ENCODE measurements at regions not wholly inside any gene's neighbourhood (a gene's known extent, or its start where the extent isn't known, plus 50 kb on each side); places are given as distances from the start of the nearest gene placed in this dataset.

- Mint-ChIP-seq H3K4me3 (no peak overlapping the region), H3K4me1 (ENCODE audit: low read depth in 2 of 2) (no peaks in the 10 kb centered on the region), H3K27me3 (no peaks in the 10 kb centered on the region), H3K9me3 (peaks cover 15% of the 10 kb centered on the region), H3K27ac (no peak overlapping the region), H3K36me3 (no peaks in the 10 kb centered on the region)
- no peak for DNase-seq (ENCODE audit: low spot score)
- no peak for ATAC-seq
These were observed 560.7 kb downstream of the LRRIQ3 start for GRCh38 chr1:73637264-73637663.

DNA sequence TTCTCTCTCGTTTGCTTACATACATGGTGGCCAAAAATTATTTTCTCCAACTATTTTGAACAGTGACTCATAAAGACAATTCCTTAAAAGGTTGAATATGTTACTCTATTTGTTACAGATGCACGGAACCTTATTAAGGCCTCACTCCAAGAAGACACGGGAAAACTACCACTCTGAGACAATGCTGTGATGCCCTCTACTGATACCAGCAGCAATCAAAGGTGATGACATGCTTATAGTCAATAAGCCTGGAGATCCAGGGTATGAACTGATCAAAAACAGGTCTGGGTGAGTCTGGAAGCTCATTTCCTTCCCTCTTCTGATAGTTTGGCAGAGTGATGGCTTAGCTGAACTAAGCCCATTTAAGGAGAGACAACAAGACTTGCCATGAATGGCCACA lies 563.0 kb downstream of the LRRIQ3 start:
- DNase-seq (ENCODE audit: low spot score) (no peak), ATAC-seq (no peak)
- Mint-ChIP-seq H3K4me1 (ENCODE audit: low read depth in 2 of 2) (no peaks in the 10 kb centered on the region), H3K36me3 (no peaks in the 10 kb centered on the region), H3K27ac (no peak overlapping the region), H3K9me3 (peaks cover 23% of the 10 kb centered on the region), H3K27me3 (no peaks in the 10 kb centered on the region), H3K4me3 (no peak overlapping the region)

GRCh38 chr1:73627723-73628122 lies 570.3 kb downstream of the LRRIQ3 start:
- H3K27ac Mint-ChIP-seq, result no peak overlapping the region

DNA sequence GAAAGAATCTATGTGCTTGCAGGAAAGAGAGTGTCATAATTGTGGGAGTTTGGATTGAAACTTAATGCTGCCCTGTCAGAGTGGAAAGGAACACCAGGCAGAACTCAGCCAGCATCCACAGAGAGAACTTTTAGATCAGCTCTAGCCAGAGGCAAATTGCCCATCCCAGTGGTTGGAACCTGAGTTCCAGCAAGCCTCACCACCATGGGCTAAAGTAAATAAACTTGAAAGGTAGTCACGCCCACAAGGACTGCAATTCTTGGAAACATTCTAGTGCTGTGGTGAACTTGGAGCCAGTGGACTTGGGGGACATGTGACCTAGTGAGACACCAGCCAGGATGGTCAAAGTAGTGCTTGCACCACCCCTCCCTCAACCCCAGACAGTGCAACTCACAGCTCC lies 571.6 kb downstream of the LRRIQ3 start:
- ATAC-seq (no peak), DNase-seq (ENCODE audit: low spot score) (no peak)
- H3K4me3 Mint-ChIP-seq, result no peak overlapping the region
- no peaks in the 10 kb centered on the region for H3K4me1 Mint-ChIP-seq (ENCODE audit: low read depth in 2 of 2)
- no peak overlapping the region for H3K27ac Mint-ChIP-seq
- no peaks in the 10 kb centered on the region for H3K36me3 Mint-ChIP-seq
- H3K27me3 Mint-ChIP-seq, result no peaks in the 10 kb centered on the region
- H3K9me3 Mint-ChIP-seq, result peaks cover 27% of the 10 kb centered on the region

More at GRCh38 chr1:73627723-73628122, 570.3 kb downstream of the LRRIQ3 start:
- H3K4me3 Mint-ChIP-seq, result no peak overlapping the region
- DNase-seq (ENCODE audit: low spot score) (no peak), ATAC-seq (no peak)
- H3K27me3 Mint-ChIP-seq, result no peaks in the 10 kb centered on the region
- peaks cover 27% of the 10 kb centered on the region for H3K9me3 Mint-ChIP-seq
- no peaks in the 10 kb centered on the region for H3K36me3 Mint-ChIP-seq
- no peaks in the 10 kb centered on the region for H3K4me1 Mint-ChIP-seq (ENCODE audit: low read depth in 2 of 2)

DNA sequence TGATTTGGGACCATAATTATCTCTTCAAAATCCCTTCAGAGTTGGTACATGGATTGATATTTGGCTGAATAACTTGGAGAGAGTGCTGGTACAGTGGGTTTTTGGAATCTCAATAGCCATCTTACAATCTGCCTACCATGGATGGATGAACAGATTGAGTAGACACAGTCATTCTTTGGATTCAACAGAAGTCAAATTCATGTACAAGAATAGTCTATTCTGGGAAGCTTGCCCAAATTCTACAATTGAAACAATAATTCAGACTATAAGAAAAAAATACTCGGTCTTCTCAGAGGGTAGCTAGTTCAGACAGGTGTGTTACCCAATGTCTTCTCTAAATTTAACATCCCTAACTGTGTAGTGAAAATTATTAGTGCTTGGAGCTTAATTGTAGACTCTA lies 574.0 kb downstream of the LRRIQ3 start:
- no peak for ATAC-seq
- no peak for DNase-seq (ENCODE audit: low spot score)
- Mint-ChIP-seq H3K4me3 (no peak overlapping the region), H3K27ac (no peak overlapping the region), H3K36me3 (no peaks in the 10 kb centered on the region), H3K4me1 (ENCODE audit: low read depth in 2 of 2) (no peaks in the 10 kb centered on the region), H3K27me3 (no peaks in the 10 kb centered on the region), H3K9me3 (peaks cover 24% of the 10 kb centered on the region)

DNA sequence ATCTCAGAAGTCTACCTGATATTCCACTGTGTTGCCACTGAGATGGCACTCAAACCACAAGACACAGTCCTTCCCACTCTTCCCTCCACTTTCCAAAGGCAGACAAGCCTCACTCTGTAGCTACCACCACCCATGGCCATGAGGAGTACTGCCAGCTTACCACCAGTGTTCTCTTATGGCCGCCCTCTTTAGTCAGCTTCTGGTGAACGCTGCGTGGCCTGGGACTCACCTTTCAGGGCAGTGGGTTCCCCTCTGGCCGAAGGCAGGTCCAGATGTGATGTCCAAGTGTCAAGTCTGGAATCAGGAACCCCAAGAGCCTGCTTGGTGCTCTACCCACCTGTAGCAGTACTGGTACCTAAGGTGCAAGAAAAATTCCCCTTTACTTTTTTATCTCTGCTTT lies 580.8 kb downstream of the LRRIQ3 start:
- H3K27ac Mint-ChIP-seq, result no peak overlapping the region
- no peaks in the 10 kb centered on the region for H3K4me1 Mint-ChIP-seq (ENCODE audit: low read depth in 2 of 2)
- peaks cover 5% of the 10 kb centered on the region for H3K36me3 Mint-ChIP-seq
- no peak for DNase-seq (ENCODE audit: low spot score)
- no peaks in the 10 kb centered on the region for H3K27me3 Mint-ChIP-seq
- no peak for ATAC-seq
- H3K4me3 Mint-ChIP-seq, result no peak overlapping the region
- H3K9me3 Mint-ChIP-seq, result peaks cover 28% of the 10 kb centered on the region

GRCh38 chr1:73611681-73612080 lies 586.3 kb downstream of the LRRIQ3 start:
- H3K9me3 Mint-ChIP-seq, result peaks cover 20% of the 10 kb centered on the region
- ATAC-seq, result no peak
- no peaks in the 10 kb centered on the region for H3K27me3 Mint-ChIP-seq
- H3K4me1 Mint-ChIP-seq (ENCODE audit: low read depth in 2 of 2), result no peaks in the 10 kb centered on the region
- no peak overlapping the region for H3K27ac Mint-ChIP-seq
- no peaks in the 10 kb centered on the region for H3K36me3 Mint-ChIP-seq
- no peak for DNase-seq (ENCODE audit: low spot score)
- H3K4me3 Mint-ChIP-seq, result no peak overlapping the region

GRCh38 chr1:73604739-73605138 lies 593.2 kb downstream of the LRRIQ3 start:
- H3K4me3 Mint-ChIP-seq, result no peak overlapping the region
- no peaks in the 10 kb centered on the region for H3K4me1 Mint-ChIP-seq (ENCODE audit: low read depth in 2 of 2)
- H3K36me3 Mint-ChIP-seq, result peaks cover 7% of the 10 kb centered on the region
- ATAC-seq (no peak), DNase-seq (ENCODE audit: low spot score) (no peak)
- H3K27me3 Mint-ChIP-seq, result no peaks in the 10 kb centered on the region
- H3K27ac Mint-ChIP-seq, result no peak overlapping the region
- peaks cover 16% of the 10 kb centered on the region for H3K9me3 Mint-ChIP-seq

GRCh38 chr1:73604211-73604610 lies 593.8 kb downstream of the LRRIQ3 start:
- Mint-ChIP-seq H3K4me3 (no peak overlapping the region), H3K27ac (no peak overlapping the region), H3K36me3 (peaks cover 7% of the 10 kb centered on the region), H3K27me3 (no peaks in the 10 kb centered on the region), H3K9me3 (peaks cover 17% of the 10 kb centered on the region), H3K4me1 (ENCODE audit: low read depth in 2 of 2) (no peaks in the 10 kb centered on the region)
- DNase-seq (ENCODE audit: low spot score) (no peak), ATAC-seq (no peak)

DNA sequence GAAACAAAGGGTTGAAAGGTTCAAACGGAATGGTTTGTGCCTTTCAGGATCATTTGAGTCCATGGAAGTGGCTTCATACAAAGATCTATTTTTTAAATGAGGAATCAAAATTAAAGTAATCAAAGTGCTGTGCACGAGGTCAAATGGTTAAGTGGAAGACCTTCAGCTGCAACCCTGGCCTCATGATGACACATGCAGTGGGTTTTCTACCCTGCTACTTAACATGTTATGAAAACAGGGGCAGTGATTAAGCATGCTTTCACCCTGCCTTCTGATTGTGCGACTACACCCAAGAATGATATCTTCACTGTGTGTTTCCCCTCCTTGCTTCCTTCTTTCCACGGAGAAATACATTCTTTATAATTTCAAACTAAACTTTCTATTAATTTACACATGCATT lies 604.2 kb downstream of the LRRIQ3 start:
- ATAC-seq, result no peak
- Mint-ChIP-seq H3K4me1 (ENCODE audit: low read depth in 2 of 2) (no peaks in the 10 kb centered on the region), H3K27me3 (no peaks in the 10 kb centered on the region), H3K27ac (no peak overlapping the region), H3K36me3 (peaks cover 6% of the 10 kb centered on the region), H3K4me3 (no peak overlapping the region), H3K9me3 (peaks cover 19% of the 10 kb centered on the region)
- no peak for DNase-seq (ENCODE audit: low spot score)

DNA sequence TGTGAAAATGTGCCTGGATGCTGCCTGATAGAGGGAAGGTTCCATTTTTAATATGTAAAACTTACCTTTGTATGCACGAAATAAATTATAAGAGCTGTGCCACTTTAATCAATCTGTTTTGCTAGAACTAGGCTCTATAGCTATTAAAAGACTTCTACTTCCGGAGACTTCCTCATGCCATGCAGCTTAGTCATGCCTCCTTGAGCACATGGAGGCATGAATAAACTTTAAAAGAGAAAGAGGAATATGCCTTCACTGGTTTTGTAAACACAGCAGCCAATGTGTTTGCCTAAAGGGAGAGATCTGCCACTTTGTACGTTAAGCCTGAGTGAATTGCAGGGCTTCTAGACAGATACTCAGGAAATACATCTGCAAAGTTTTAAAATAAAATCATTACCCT lies 604.6 kb downstream of the LRRIQ3 start:
- H3K9me3 Mint-ChIP-seq, result peaks cover 18% of the 10 kb centered on the region
- H3K4me1 Mint-ChIP-seq (ENCODE audit: low read depth in 2 of 2), result no peaks in the 10 kb centered on the region
- no peaks in the 10 kb centered on the region for H3K27me3 Mint-ChIP-seq
- no peak for ATAC-seq
- H3K27ac Mint-ChIP-seq, result no peak overlapping the region
- H3K4me3 Mint-ChIP-seq, result no peak overlapping the region
- H3K36me3 Mint-ChIP-seq, result peaks cover 6% of the 10 kb centered on the region
- no peak for DNase-seq (ENCODE audit: low spot score)

DNA sequence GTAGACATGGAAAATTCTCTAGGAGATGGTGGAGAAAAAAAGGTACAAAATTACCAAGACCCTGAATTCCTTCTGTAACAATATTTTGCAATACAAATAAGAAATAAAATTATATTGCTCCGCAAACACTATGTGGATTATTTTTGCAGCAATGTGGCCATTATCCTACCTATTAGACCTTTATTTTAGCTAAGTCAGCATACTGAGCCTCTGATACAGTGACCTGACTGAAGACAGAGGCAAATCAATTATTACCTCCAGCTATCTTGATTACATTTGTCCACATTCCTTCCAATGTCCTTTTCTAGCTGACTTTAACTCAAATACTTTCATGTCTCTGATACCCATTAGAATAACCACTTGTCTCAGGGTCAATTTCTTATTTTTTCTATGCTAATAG lies 610.9 kb downstream of the LRRIQ3 start:
- Mint-ChIP-seq H3K4me3 (no peak overlapping the region), H3K27me3 (no peaks in the 10 kb centered on the region), H3K36me3 (peaks cover 6% of the 10 kb centered on the region), H3K4me1 (ENCODE audit: low read depth in 2 of 2) (no peaks in the 10 kb centered on the region), H3K27ac (no peak overlapping the region), H3K9me3 (peaks cover 23% of the 10 kb centered on the region)
- no peak for ATAC-seq
- DNase-seq (ENCODE audit: low spot score), result no peak

- DNase-seq (ENCODE audit: low spot score), result no peak
- Mint-ChIP-seq H3K9me3 (peaks cover 17% of the 10 kb centered on the region), H3K27me3 (no peaks in the 10 kb centered on the region), H3K4me3 (no peak overlapping the region), H3K4me1 (ENCODE audit: low read depth in 2 of 2) (no peaks in the 10 kb centered on the region), H3K27ac (no peak overlapping the region), H3K36me3 (peaks cover 6% of the 10 kb centered on the region)
- no peak for ATAC-seq
These were observed 620.8 kb downstream of the LRRIQ3 start for GRCh38 chr1:73577206-73577605.

DNA sequence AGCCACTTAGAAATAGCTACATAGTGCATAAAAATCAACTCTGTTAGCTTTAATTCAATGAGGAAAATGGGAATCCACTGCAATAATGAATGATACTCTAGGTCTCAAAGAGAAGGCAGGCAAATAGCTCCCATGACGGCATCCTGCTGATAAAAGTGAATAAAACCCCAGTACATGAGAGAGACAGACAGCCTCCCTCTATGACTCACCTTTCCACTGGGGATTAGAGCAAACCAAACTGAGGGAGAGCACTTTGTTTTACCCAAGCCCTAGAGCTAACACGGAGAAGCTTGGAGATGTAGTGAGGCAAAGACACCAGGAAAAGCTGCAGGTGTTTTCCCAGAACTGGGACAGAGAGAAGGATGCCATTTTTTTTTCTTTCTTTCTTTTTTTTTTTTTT lies 621.9 kb downstream of the LRRIQ3 start:
- H3K4me3 Mint-ChIP-seq, result no peak overlapping the region
- ATAC-seq, result no peak

DNA sequence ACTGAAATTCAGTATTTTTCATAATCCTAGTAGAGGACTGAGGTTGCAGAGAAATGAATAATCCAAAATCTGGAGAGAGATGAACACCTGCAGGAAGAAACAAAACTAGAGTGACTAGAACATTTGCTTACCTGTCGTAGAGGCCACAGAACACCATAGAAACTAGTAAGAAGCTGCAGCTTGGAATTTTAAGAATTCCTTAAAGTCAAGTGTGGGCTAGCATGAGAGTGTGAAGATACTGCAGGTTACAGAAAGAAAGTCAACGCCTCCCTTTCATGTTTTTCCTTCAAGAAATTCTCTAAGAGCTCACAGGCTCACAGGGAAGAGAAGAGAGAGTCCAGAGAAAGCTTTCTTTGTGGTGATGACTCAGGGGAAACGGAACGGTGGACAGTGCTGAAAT lies 633.7 kb downstream of the LRRIQ3 start:
- Mint-ChIP-seq H3K27ac (no peak overlapping the region), H3K4me3 (no peak overlapping the region), H3K36me3 (no peaks in the 10 kb centered on the region), H3K4me1 (ENCODE audit: low read depth in 2 of 2) (no peaks in the 10 kb centered on the region), H3K9me3 (peaks cover 16% of the 10 kb centered on the region), H3K27me3 (no peaks in the 10 kb centered on the region)
- ATAC-seq (no peak), DNase-seq (ENCODE audit: low spot score) (no peak)

More for the DNA sequence above, 621.9 kb downstream of the LRRIQ3 start:
- Mint-ChIP-seq H3K4me1 (ENCODE audit: low read depth in 2 of 2) (no peaks in the 10 kb centered on the region), H3K27me3 (no peaks in the 10 kb centered on the region), H3K27ac (no peak overlapping the region), H3K9me3 (peaks cover 14% of the 10 kb centered on the region), H3K36me3 (peaks cover 6% of the 10 kb centered on the region)
- DNase-seq (ENCODE audit: low spot score), result no peak

Measured in natural killer cell treated with Interleukin-12 subunit alpha and Interleukin-12 subunit beta and Interleukin-15 and Interleukin-18, amount 100 ng/mL, for 72 hours (primary cell).